K562 (cell line): ENCODE measurements at regions not wholly inside any gene's neighbourhood (a gene's known extent, or its start where the extent isn't known, plus 50 kb on each side); places are given as distances from the start of the nearest gene placed in this dataset.

Experiments
- ATAC-seq: fragments of 200-7000 bp; cut with Tn5 transposase; 3 replicates; pipeline ENCODE4 v1.9.1; 2020; ENCODE audit warnings: moderate library complexity
- BruUV-seq: library from RNA; stranded (reverse); fragments of 400-500 nt; replicated peaks from 2 replicates; lab custom pipeline; 2021; lab: Mats Ljungman, UMichigan
- CTCF ChIA-PET: fragments of 300-600 bp; formaldehyde crosslinking; extraction: SDS; loops from one replicate; lab custom pipeline; 2021; ENCODE audit warnings: low intra/inter-chr PET ratio; lab: Yijun Ruan, JAX
- POLR2A ChIA-PET: fragments of 300-600, 350-650 bp; sonication (Branson Sonifier 250); formaldehyde crosslinking; extraction: SDS; loops from one replicate; lab custom pipeline; 2021; ENCODE audit warnings: antibody characterized with exemption, inconsistent platforms; lab: Yijun Ruan, JAX
- DNase-seq, 4 experiments: peaks; one replicate each; pipeline versions ENCODE4 v3.0.0 to v3.0.0-alpha.2; 2011 to 2018; ENCODE audit warnings: low spot score in 3 of 4, mixed read lengths in 3 of 4; ENCODE audit errors: extremely low read depth in 1 of 4
- FAIRE-seq: peaks from 2 replicates; lab custom pipeline; 2011; peaks lifted over from hg19 to GRCh38; lab: Jason Lieb, UNC
- H2AFZ ChIP-seq: 2 replicates; pipeline ENCODE4 v1.6.0; 2011; ENCODE audit warnings: low read depth, low read length, control low read depth, inconsistent platforms
- H3K27ac ChIP-seq: fragments of 200-600 bp; 3 replicates; pipeline ENCODE4 v1.8.0; 2011; ENCODE audit warnings: low read depth, mild to moderate bottlenecking, control low read depth, inconsistent platforms, low read length, moderate library complexity, mixed read lengths; ENCODE audit errors: extremely low read depth
- H3K27me3 ChIP-seq, 2 experiments: fragments of 300-600 bp in 1 of 2; 2 replicates in 1 of 2; 3 replicates in 1 of 2; pipeline versions ENCODE4 v1.6.0 to v1.8.0; 2011; ENCODE audit warnings: inconsistent platforms in 2 of 2, low read length in 2 of 2, mild to moderate bottlenecking in 1 of 2, mixed read lengths in 1 of 2, moderate library complexity in 1 of 2; ENCODE audit not compliant: control insufficient read depth in 2 of 2, insufficient read depth in 2 of 2
- H3K36me3 ChIP-seq: fragments of 300-600 bp; 3 replicates; pipeline ENCODE4 v1.8.0; 2011; ENCODE audit warnings: mild to moderate bottlenecking, low read length, inconsistent platforms; ENCODE audit not compliant: control insufficient read depth, insufficient read depth
- H3K4me1 ChIP-seq, 2 experiments: fragments of 200-600 bp in 1 of 2; replicated peaks in 1 of 2; 2 replicates in 1 of 2; 3 replicates in 1 of 2; pipeline versions ENCODE4 v1.5.1 to v1.8.0; 2011; ENCODE audit warnings: inconsistent platforms in 2 of 2, low read length in 2 of 2, mild to moderate bottlenecking in 1 of 2, mixed read lengths in 1 of 2, moderate library complexity in 1 of 2; ENCODE audit not compliant: control insufficient read depth in 2 of 2, insufficient read depth in 2 of 2
- H3K4me2 ChIP-seq: 2 replicates; pipeline ENCODE4 v1.6.1; 2011; ENCODE audit warnings: low read length, control low read depth, inconsistent platforms, mixed read lengths; ENCODE audit not compliant: insufficient read depth
- H3K4me3 ChIP-seq: fragments of 200-600 bp; sonication (generic), shearing (Covaris generic); 2 replicates; pipeline ENCODE4 v1.5.1; 2016; ENCODE audit warnings: control low read depth, inconsistent platforms
- H3K79me2 ChIP-seq: fragments of 200-600 bp; 3 replicates; pipeline ENCODE4 v1.8.0; 2011; ENCODE audit warnings: low read length, inconsistent platforms; ENCODE audit not compliant: control insufficient read depth, insufficient read depth
- H3K9ac ChIP-seq, 2 experiments: 2 replicates each; pipeline versions ENCODE4 v1.6.0 to v1.6.1; 2011; ENCODE audit warnings: low read depth in 2 of 2, low read length in 2 of 2, control low read depth in 1 of 2, inconsistent platforms in 1 of 2, mild to moderate bottlenecking in 1 of 2, mixed read lengths in 1 of 2; ENCODE audit not compliant: insufficient read depth in 1 of 2
- H3K9me1 ChIP-seq: one replicate; pipeline ENCODE4 v1.6.0; 2011; ENCODE audit warnings: inconsistent platforms, mild to moderate bottlenecking, low read length, moderate library complexity; ENCODE audit not compliant: control insufficient read depth, insufficient read depth
- H3K9me3 ChIP-seq: replicated peaks from 2 replicates; pipeline ENCODE4 v1.5.1; 2011; ENCODE audit warnings: low read depth, low read length, inconsistent platforms; ENCODE audit not compliant: control insufficient read depth, insufficient read depth
- H4K20me1 ChIP-seq: replicated peaks from 2 replicates; pipeline ENCODE4 v1.6.1; 2011; ENCODE audit warnings: low read length, inconsistent platforms, mixed read lengths; ENCODE audit not compliant: control insufficient read depth, insufficient read depth
- FOXM1 ChIP-seq, 2 experiments: fragments of 450-650 bp in 1 of 2; sonication (generic) in 1 of 2; formaldehyde crosslinking in 1 of 2; IDR thresholded peaks; 2 replicates each; pipeline versions ENCODE4 v1.6.1 to v1.9.0; 2017 to 2022; ENCODE audit warnings: low read depth in 2 of 2, mild to moderate bottlenecking in 2 of 2, missing genetic modification reagents in 1 of 2, moderate library complexity in 1 of 2
- MIER1 ChIP-seq: fragments of 450-650 bp; IDR thresholded peaks from 2 replicates; pipeline ENCODE4 v1.6.1; 2016; ENCODE audit warnings: antibody characterized with exemption, mild to moderate bottlenecking, low read depth
- RBM25 ChIP-seq: fragments of 200-400 bp; formaldehyde crosslinking; IDR thresholded peaks from 2 replicates; pipeline ENCODE4 v1.6.1; 2018; ENCODE audit warnings: low read length, low read depth, moderate library complexity; ENCODE audit not compliant: severe bottlenecking
- SIN3A ChIP-seq, 2 experiments: fragments of 150-350 bp in 1 of 2; IDR thresholded peaks; 2 replicates each; pipeline ENCODE4 v1.6.1; 2011 to 2016; ENCODE audit warnings: borderline replicate concordance in 2 of 2, low read depth in 2 of 2, low read length in 2 of 2, mild to moderate bottlenecking in 2 of 2, moderate library complexity in 2 of 2; ENCODE audit not compliant: control insufficient read depth in 1 of 2
- SMAD4 ChIP-seq: fragments of 250-450 bp; sonication (Bioruptor Pico); conservative IDR thresholded peaks from 2 replicates; pipeline ENCODE4 v1.8.0; 2021; ENCODE audit warnings: inconsistent platforms, mild to moderate bottlenecking, moderate library complexity
- ZFP91 ChIP-seq: sonication (generic); formaldehyde crosslinking; IDR thresholded peaks from 2 replicates; pipeline ENCODE4 v1.8.0; 2022; ENCODE audit warnings: mild to moderate bottlenecking, missing genetic modification reagents
- WGBS: fragments of 100-300 bp; shearing (Covaris generic); methylation state at CpG from one replicate; pipeline ENCODE4 v1.1.6; 2016; ENCODE audit warnings: low coverage, mixed read lengths; ENCODE audit not compliant: insufficient coverage; ENCODE audit errors: missing lambda C conversion rate; 5-methylcytosine and 5-hydroxymethylcytosine counted together
- in situ Hi-C: fragments of 300-500 bp; cut with MboI; formaldehyde crosslinking; loops from 4 replicates; pipeline ENCODE4 v1.15.0; 2018; ENCODE audit warnings: inconsistent platforms, mixed read lengths
- intact Hi-C: fragments of 100-400 bp; cut with micrococcal nuclease; formaldehyde crosslinking; loops from 2 replicates; pipeline ENCODE4 v1.14.2; 2022

GRCh38 chr4:126947536-126947935 lies 685.2 kb upstream of the INTU start:
- DNase-seq (peak in 1 of 4 experiments; percentile 27), FAIRE-seq (peak; percentile 11), ATAC-seq (peak; percentile 83)
- Histone ChIP-seq H3K36me3 (peaks cover 52% of the 10 kb centered on the region), H3K4me2 (no peak overlapping the region; the same call in 1 of the 2 replicates), H3K9ac (no peak overlapping the region), H3K4me1 (0 out of 5 replicates have a peak, but pooled peaks cover 0 to 2% of the 10 kb centered on the region in 2 experiments), H3K27me3 (no peaks in the 10 kb centered on the region), H3K27ac (0 out of 3 replicates have a peak overlapping the region, but pooled peaks have one; percentile 8), H4K20me1 (no peaks in the 10 kb centered on the region), H3K9me1 (no peaks in the 10 kb centered on the region), H3K79me2 (peaks cover 94% of the 10 kb centered on the region), H3K4me3 (no peak overlapping the region), H2AFZ (no peak overlapping the region), H3K9me3 (no peaks in the 10 kb centered on the region)
- 18% methylated on average over 3 of the region's 3 CpGs for WGBS
- ChIA-PET CTCF (no interaction called here), POLR2A (interaction anchor here (1.0 kb wide), 1 partner anchor 8 kb away, joined by 3 read pairs; no protein-coding TSS in a partner anchor)
- TF ChIP-seq ZFP91 (CRISPR knock-in tag) (peak; percentile 71; the same call in 1 of the 2 replicates), MIER1 (0 out of 2 replicates have a peak, but pooled peaks have one; percentile 64), RBM25 (peak; percentile 25), SMAD4 (CRISPR knock-in tag) (no peak), FOXM1 (IDR thresholded peaks at IDR 0.05; ENCODE audit: low read depth) (0 out of 2 replicates have a peak, but pooled peaks have one; percentile 23), FOXM1 (CRISPR knock-in tag; IDR thresholded peaks at IDR 0.05; ENCODE audit: low read depth) (no peak), SIN3A (IDR thresholded peaks at IDR 0.05; ENCODE audit: borderline replicate concordance in 2 of 2, control insufficient read depth in 1 of 2, low read depth in 2 of 2, low read length in 2 of 2) (no peak)
- in situ Hi-C loops (no loop called here), intact Hi-C loops (no loop called here)
- no TSS peak for BruUV-seq
